ENCODE measurements at regions not wholly inside any gene's neighbourhood (a gene's known extent, or its start where the extent isn't known, plus 50 kb on each side); places are given as distances from the start of the nearest gene placed in this dataset.

- H3K4me1 Mint-ChIP-seq: peaks cover 31 to 57% of the 10 kb centered on the region in 2 experiments
- H3K23ac ChIP-seq (ENCODE audit: insufficient read length, low read depth, low read length): no peak overlapping the region
- no peak for DNase-seq
- no peak overlapping the region for H2AFZ ChIP-seq (ENCODE audit: low read length)
- no peaks in the 10 kb centered on the region; the same call in 1 of the 2 replicates for H3K4me1 ChIP-seq (ENCODE audit: insufficient read depth, low read length)
- no peak overlapping the region for H3K4me2 ChIP-seq (ENCODE audit: insufficient read depth, insufficient read length, low read length)
- H3K56ac ChIP-seq (ENCODE audit: insufficient read length, low read depth, low read length): no peak overlapping the region
- no peaks in the 10 kb centered on the region for H3K79me1 ChIP-seq (ENCODE audit: insufficient read depth, low read depth, low read length, poor library complexity, severe bottlenecking)
- H3K27ac ChIP-seq (ENCODE audit: insufficient read length, low read depth, low read length): no peak overlapping the region
- H3K4me3 Mint-ChIP-seq: no peak overlapping the region
- no peaks in the 10 kb centered on the region for H3K9me3 Mint-ChIP-seq
- TF ChIP-seq CTCF (conservative IDR thresholded peaks at IDR 0.05): no peak
- H3K14ac ChIP-seq (ENCODE audit: insufficient read depth, low read length): no peak overlapping the region
- no peaks in the 10 kb centered on the region for H3K23me2 ChIP-seq (ENCODE audit: insufficient read length, low read depth, low read length, poor library complexity, severe bottlenecking)
- H4K8ac ChIP-seq (replicated peaks; ENCODE audit: insufficient read length, low read depth, low read length): no peak overlapping the region
- no peak overlapping the region for H2BK5ac ChIP-seq (ENCODE audit: insufficient read length, low read length)
- no peak overlapping the region for H3K9ac ChIP-seq (ENCODE audit: extremely low read depth, insufficient read length, low read length)
- no peak overlapping the region for H3K4ac ChIP-seq (ENCODE audit: low read depth, low read length)
- no peak overlapping the region for H2BK20ac ChIP-seq (ENCODE audit: low read depth, low read length, poor library complexity, severe bottlenecking)
- H2BK120ac ChIP-seq (ENCODE audit: low read depth, low read length, poor library complexity, severe bottlenecking): no peak overlapping the region
- H3K79me2 ChIP-seq (ENCODE audit: insufficient read depth, low read length): no peaks in the 10 kb centered on the region
- H3K18ac ChIP-seq (ENCODE audit: insufficient read length, low read depth, low read length): no peak overlapping the region
- no peak overlapping the region for H3T11ph ChIP-seq (ENCODE audit: low read length)
- H2BK15ac ChIP-seq (ENCODE audit: low read depth, low read length): no peak overlapping the region
- H4K20me1 ChIP-seq (ENCODE audit: control insufficient read depth, insufficient read depth, insufficient read length): no peaks in the 10 kb centered on the region
- H2BK12ac ChIP-seq (ENCODE audit: insufficient read length, low read depth, low read length): no peak overlapping the region
- H4K5ac ChIP-seq (ENCODE audit: insufficient read length, low read depth, low read length): no peak overlapping the region
- no peak overlapping the region for H4K91ac ChIP-seq (ENCODE audit: insufficient read length, low read depth, low read length)
- H3K27me3 ChIP-seq (ENCODE audit: insufficient read depth, low read length): no peaks in the 10 kb centered on the region
- H3K27ac Mint-ChIP-seq: no peak overlapping the region
- H3K36me3 Mint-ChIP-seq (ENCODE audit: insufficient read depth in 1 of 3, low read depth in 3 of 3): no peaks in the 10 kb centered on the region
- no CpG with 5 or more reads among the region's 12 CpGs for WGBS (ENCODE audit: extremely low coverage, insufficient read length, low lambda C conversion rate)
- peaks cover 2% of the 10 kb centered on the region; the same call in 1 of the 2 replicates for H3K27me3 Mint-ChIP-seq (ENCODE audit: low read depth)
- no peak overlapping the region for H2AK5ac ChIP-seq (ENCODE audit: insufficient read length, low read length)
- no peaks in the 10 kb centered on the region for H3K9me3 ChIP-seq (ENCODE audit: control insufficient read depth, low read depth, low read length)
Measured at GRCh38 chr11:8332891-8333290, 69.2 kb upstream of the LMO1 start.

Data from H9 (cell line).